ENCODE measurements at regions not wholly inside any gene's neighbourhood (a gene's known extent, or its start where the extent isn't known, plus 50 kb on each side); places are given as distances from the start of the nearest gene placed in this dataset.

DNA sequence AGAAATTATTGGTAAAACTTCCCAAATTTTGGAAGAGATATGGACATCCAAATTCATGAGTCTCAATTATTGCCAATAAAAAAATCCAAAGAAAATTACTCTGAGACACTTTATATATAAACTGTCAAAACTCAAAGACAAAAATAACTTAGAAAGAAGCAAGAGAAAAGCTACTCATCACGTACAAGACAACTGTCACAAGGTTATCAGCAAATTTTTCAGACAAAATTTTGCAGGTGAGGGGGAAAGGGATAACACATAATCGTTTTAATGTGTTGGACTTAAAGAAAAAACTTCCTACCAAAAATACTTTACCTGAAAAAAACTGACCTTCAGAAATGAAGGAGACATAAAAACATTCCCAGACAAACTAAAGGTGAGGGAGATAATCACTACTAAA, 272.5 kb downstream of the THBS2 start:
- H3K4me1 ChIP-seq (ENCODE audit: control insufficient read depth, insufficient read depth, low read length), result no peaks in the 10 kb centered on the region
- no peaks in the 10 kb centered on the region for H3K36me3 ChIP-seq (ENCODE audit: control insufficient read depth, insufficient read depth, low read length)
- no peak overlapping the region for H4K5ac ChIP-seq (ENCODE audit: low read depth, low read length)
- ATAC-seq (ENCODE audit: low read depth) (no peak), DNase-seq (no peak)
- dilution Hi-C loops (cut with HindIII; ENCODE audit: low sequenced_read_pairs, unreplicated experiment), result no loop called here
- no peak overlapping the region for H2BK15ac ChIP-seq (ENCODE audit: low read depth, low read length)
- no peak overlapping the region for H3K4ac ChIP-seq (ENCODE audit: low read depth, low read length)
- no peak overlapping the region for H3K23ac ChIP-seq (ENCODE audit: low read depth, low read length)
- H2AK5ac ChIP-seq (ENCODE audit: low read depth, low read length), result no peak overlapping the region
- BruUV-seq (replicated peaks), result no TSS peak
- H3K56ac ChIP-seq (ENCODE audit: extremely low read depth, insufficient read depth, low read length), result no peak overlapping the region
- no peak overlapping the region for H2BK120ac ChIP-seq (ENCODE audit: low read depth, low read length)
- CTCF ChIA-PET, result no interaction called here
- no peaks in the 10 kb centered on the region for H3K27me3 ChIP-seq (ENCODE audit: control insufficient read depth, insufficient read depth, low read length)
- H2AK9ac ChIP-seq (replicated peaks; ENCODE audit: low read depth, low read length, poor library complexity), result no peak overlapping the region
- POLR2A ChIA-PET (ENCODE audit: unreplicated experiment), result no interaction called here
- no peak overlapping the region for H3K4me2 ChIP-seq (ENCODE audit: low read depth, low read length)
- no peak overlapping the region for H4K8ac ChIP-seq (ENCODE audit: low read depth in 2 of 2, low read length in 2 of 2)
- no peak overlapping the region for H3K9ac ChIP-seq (ENCODE audit: low read depth, low read length)
- no peaks in the 10 kb centered on the region for H3K9me1 ChIP-seq (ENCODE audit: insufficient read depth, low read length)
- in situ Hi-C loops (cut with MboI; ENCODE audit: low sequenced_read_pairs), result no loop called here
- H3K18ac ChIP-seq (ENCODE audit: low read depth, low read length), result no peak overlapping the region
- H2AFZ ChIP-seq (replicated peaks; ENCODE audit: low read length, poor library complexity), result no peak overlapping the region
- no peak overlapping the region for H3K4me3 ChIP-seq (ENCODE audit: insufficient read depth, low read depth, low read length)
- TF ChIP-seq NFE2L2 (IDR thresholded peaks at IDR 0.05; ENCODE audit: low read depth, low read length) (no peak), RCOR1 (IDR thresholded peaks at IDR 0.05; ENCODE audit: insufficient replicate concordance, low read length) (no peak), SMC3 (IDR thresholded peaks at IDR 0.05; ENCODE audit: low read depth, low read length) (no peak), FOS (IDR thresholded peaks at IDR 0.05; ENCODE audit: low read depth, low read length) (no peak), RFX5 (IDR thresholded peaks at IDR 0.05; ENCODE audit: low read depth, low read length) (no peak), CHD1 (IDR thresholded peaks at IDR 0.05; ENCODE audit: low read depth, low read length) (no peak), MAFK (IDR thresholded peaks at IDR 0.05; ENCODE audit: low read depth, low read length) (no peak), MAZ (IDR thresholded peaks at IDR 0.05; ENCODE audit: borderline replicate concordance, low read depth, low read length) (no peak), POLR2A (IDR thresholded peaks at IDR 0.05; ENCODE audit: low read depth, low read length) (no peak), CTCF (conservative IDR thresholded peaks at IDR 0.05; ENCODE audit: low read depth, low read length) (no peak), ELK1 (IDR thresholded peaks at IDR 0.05; ENCODE audit: borderline replicate concordance, low read depth, low read length) (no peak), BHLHE40 (IDR thresholded peaks at IDR 0.05; ENCODE audit: low read depth, low read length) (no peak), USF2 (IDR thresholded peaks at IDR 0.05; ENCODE audit: low read depth, low read length) (no peak), MXI1 (IDR thresholded peaks at IDR 0.05; ENCODE audit: borderline replicate concordance, low read depth, low read length) (no peak)
- no peak overlapping the region for H3K14ac ChIP-seq (replicated peaks; ENCODE audit: low read depth, low read length)
- no peak overlapping the region for H2BK5ac ChIP-seq (ENCODE audit: low read depth, low read length, poor library complexity, severe bottlenecking)
- intact Hi-C loops (cut with micrococcal nuclease), result no loop called here
- no peak overlapping the region for H2BK20ac ChIP-seq (ENCODE audit: low read depth, low read length)
- H3K9me3 ChIP-seq (ENCODE audit: control insufficient read depth, insufficient read depth, low read length), result no peaks in the 10 kb centered on the region; the same call in 1 of the 2 replicates
- H4K20me1 ChIP-seq (ENCODE audit: insufficient read depth, low read length), result no peaks in the 10 kb centered on the region
- no peak overlapping the region for H3K27ac ChIP-seq (ENCODE audit: insufficient read depth, low read length)
- no peak overlapping the region for H4K91ac ChIP-seq (ENCODE audit: insufficient read depth, low read depth, low read length)
- no CpG with 5 or more reads among the region's 2 CpGs for WGBS, 2 experiments (ENCODE audit: extremely low coverage in 2 of 2, insufficient read length in 1 of 2)
- H3K79me1 ChIP-seq (ENCODE audit: low read depth in 1 of 2, low read length in 2 of 2), result no peaks in the 10 kb centered on the region
